ENCODE measurements at regions not wholly inside any gene's neighbourhood (a gene's known extent, or its start where the extent isn't known, plus 50 kb on each side); places are given as distances from the start of the nearest gene placed in this dataset.

DNA sequence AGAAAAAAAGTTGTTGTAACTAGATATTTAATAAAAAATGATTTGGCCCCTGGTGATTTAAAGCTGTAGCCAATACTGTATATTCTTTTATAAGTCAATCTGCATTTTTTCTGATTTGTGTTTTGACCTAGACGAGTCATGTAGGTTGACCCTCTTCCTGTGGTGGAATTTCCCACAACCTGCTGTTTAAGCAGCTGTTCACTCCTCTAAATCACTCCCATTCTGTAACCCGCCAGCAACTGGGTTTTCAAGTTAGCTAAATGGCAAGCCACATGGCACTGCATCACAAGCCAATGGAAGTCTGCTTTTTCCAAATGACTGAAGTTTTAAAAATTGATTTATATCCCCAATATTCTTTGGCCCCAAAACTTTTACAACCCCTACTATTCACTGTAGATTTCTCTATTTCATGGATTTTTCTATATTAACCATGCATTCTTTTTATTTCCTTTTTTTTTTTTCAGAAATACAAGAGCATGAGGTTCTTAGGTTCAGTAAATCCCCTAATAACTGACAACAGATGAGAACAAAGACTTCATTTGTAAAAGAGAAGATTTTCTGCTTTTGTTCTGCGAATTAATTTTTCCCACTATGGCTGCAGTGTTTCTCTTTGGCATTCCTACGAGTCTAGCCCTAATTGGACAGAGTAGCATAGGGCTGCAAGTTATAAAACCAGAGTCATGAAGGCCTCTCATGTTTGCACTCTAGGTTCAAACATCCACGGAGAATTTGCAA, 184.5 kb upstream of the TLE4 start:
- Histone ChIP-seq H3K4me1 (ENCODE audit: insufficient read depth, low read length) (peaks cover 14% of the 10 kb centered on the region), H3K4me3 (ENCODE audit: insufficient read depth, low read depth, low read length) (no peak overlapping the region), H3K27me3 (ENCODE audit: insufficient read depth, low read length) (no peaks in the 10 kb centered on the region), H3K9ac (ENCODE audit: low read length) (no peak overlapping the region), H3K79me2 (ENCODE audit: insufficient read depth, low read length) (no peaks in the 10 kb centered on the region), H3K27ac (ENCODE audit: low read depth, low read length) (no peak overlapping the region), H3K36me3 (ENCODE audit: insufficient read depth, low read length) (no peaks in the 10 kb centered on the region), H2AFZ (ENCODE audit: low read depth, low read length) (no peak overlapping the region), H4K20me1 (ENCODE audit: insufficient read depth, low read length) (no peaks in the 10 kb centered on the region), H3K4me2 (ENCODE audit: low read length) (no peak overlapping the region), H3K9me3 (ENCODE audit: insufficient read depth, low read depth, low read length) (no peaks in the 10 kb centered on the region)
- DNase-seq (ENCODE audit: low read depth) (peak; percentile 59), FAIRE-seq (no peak)
- H3K4me1 Mint-ChIP-seq (ENCODE audit: low read depth, unreplicated experiment), result peaks cover 40% of the 10 kb centered on the region
- no peak for TF ChIP-seq EZH2 (IDR thresholded peaks at IDR 0.05; ENCODE audit: insufficient read depth, low read length)
- TF ChIP-seq, protein P1, sequence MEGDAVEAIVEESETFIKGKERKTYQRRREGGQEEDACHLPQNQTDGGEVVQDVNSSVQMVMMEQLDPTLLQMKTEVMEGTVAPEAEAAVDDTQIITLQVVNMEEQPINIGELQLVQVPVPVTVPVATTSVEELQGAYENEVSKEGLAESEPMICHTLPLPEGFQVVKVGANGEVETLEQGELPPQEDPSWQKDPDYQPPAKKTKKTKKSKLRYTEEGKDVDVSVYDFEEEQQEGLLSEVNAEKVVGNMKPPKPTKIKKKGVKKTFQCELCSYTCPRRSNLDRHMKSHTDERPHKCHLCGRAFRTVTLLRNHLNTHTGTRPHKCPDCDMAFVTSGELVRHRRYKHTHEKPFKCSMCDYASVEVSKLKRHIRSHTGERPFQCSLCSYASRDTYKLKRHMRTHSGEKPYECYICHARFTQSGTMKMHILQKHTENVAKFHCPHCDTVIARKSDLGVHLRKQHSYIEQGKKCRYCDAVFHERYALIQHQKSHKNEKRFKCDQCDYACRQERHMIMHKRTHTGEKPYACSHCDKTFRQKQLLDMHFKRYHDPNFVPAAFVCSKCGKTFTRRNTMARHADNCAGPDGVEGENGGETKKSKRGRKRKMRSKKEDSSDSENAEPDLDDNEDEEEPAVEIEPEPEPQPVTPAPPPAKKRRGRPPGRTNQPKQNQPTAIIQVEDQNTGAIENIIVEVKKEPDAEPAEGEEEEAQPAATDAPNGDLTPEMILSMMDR (IDR thresholded peaks at IDR 0.05; ENCODE audit: insufficient read depth, low read depth, low read length), result no peak
- no peaks in the 10 kb centered on the region for H3K9me3 Mint-ChIP-seq (ENCODE audit: unreplicated experiment)
- no peaks in the 10 kb centered on the region for H3K27me3 Mint-ChIP-seq (ENCODE audit: low read depth, unreplicated experiment)
- no peaks in the 10 kb centered on the region for H3K36me3 Mint-ChIP-seq (ENCODE audit: low read depth, unreplicated experiment)
- H3K4me3 Mint-ChIP-seq (ENCODE audit: unreplicated experiment), result no peak overlapping the region
- no peak overlapping the region for H3K27ac Mint-ChIP-seq (ENCODE audit: unreplicated experiment)

DNA sequence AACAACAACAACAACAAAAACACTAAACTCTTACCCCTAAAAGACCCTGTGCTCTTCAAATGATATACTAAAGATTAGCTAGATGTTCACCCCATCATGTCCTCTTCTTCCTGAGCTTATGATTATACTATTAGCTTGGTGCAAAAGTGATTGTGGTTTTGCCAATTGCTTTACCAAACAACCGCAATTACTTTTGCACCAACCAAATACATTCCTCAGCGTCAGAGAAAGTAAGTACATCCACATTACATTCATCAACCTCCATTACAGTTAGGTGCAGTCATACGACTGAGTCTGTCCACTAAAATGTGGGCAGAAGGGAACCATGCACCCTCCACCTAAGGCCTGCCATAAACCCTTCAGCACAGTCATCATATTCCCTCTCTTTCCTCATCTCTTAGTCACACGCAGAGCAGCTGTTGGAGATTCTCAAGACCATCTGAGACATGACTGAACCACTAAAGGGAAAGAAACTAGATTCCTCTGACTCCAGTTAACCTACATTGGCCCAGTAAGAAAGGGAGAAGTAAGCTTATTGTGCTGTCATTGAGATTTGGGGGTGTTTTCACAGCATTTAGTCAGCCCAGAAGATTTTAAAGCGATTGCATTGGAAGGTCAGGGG, 181.6 kb upstream of the TLE4 start:
- Mint-ChIP-seq H3K4me3 (ENCODE audit: unreplicated experiment) (no peak overlapping the region), H3K36me3 (ENCODE audit: low read depth, unreplicated experiment) (no peaks in the 10 kb centered on the region), H3K9me3 (ENCODE audit: unreplicated experiment) (peaks cover 2% of the 10 kb centered on the region), H3K27ac (ENCODE audit: unreplicated experiment) (no peak overlapping the region), H3K27me3 (ENCODE audit: low read depth, unreplicated experiment) (peaks cover 2% of the 10 kb centered on the region), H3K4me1 (ENCODE audit: low read depth, unreplicated experiment) (peaks cover 28% of the 10 kb centered on the region)
- Histone ChIP-seq H3K27me3 (ENCODE audit: insufficient read depth, low read length) (no peaks in the 10 kb centered on the region), H3K79me2 (ENCODE audit: insufficient read depth, low read length) (no peaks in the 10 kb centered on the region), H3K27ac (ENCODE audit: low read depth, low read length) (no peak overlapping the region), H3K9ac (ENCODE audit: low read length) (no peak overlapping the region), H3K4me3 (ENCODE audit: insufficient read depth, low read depth, low read length) (no peak overlapping the region), H4K20me1 (ENCODE audit: insufficient read depth, low read length) (no peaks in the 10 kb centered on the region), H3K4me1 (ENCODE audit: insufficient read depth, low read length) (no peaks in the 10 kb centered on the region), H2AFZ (ENCODE audit: low read depth, low read length) (no peak overlapping the region), H3K9me3 (ENCODE audit: insufficient read depth, low read depth, low read length) (no peaks in the 10 kb centered on the region), H3K36me3 (ENCODE audit: insufficient read depth, low read length) (no peaks in the 10 kb centered on the region), H3K4me2 (ENCODE audit: low read length) (no peak overlapping the region)
- FAIRE-seq (no peak), DNase-seq (ENCODE audit: low read depth) (peak; percentile 67)
- TF ChIP-seq, protein P1 (IDR thresholded peaks at IDR 0.05; ENCODE audit: insufficient read depth, low read depth, low read length), result no peak
- no peak for TF ChIP-seq EZH2 (IDR thresholded peaks at IDR 0.05; ENCODE audit: insufficient read depth, low read length)

Data from astrocyte (in vitro differentiated cells and primary cell).